Liver (tissue), 3 donors: ENCODE measurements at regions not wholly inside any gene's neighbourhood (a gene's known extent, or its start where the extent isn't known, plus 50 kb on each side); places are given as distances from the start of the nearest gene placed in this dataset.

ENCODE experiments used
- HNF4A ChIP-seq, 2 donors: conservative IDR thresholded peaks; 2 replicates each; pipeline ENCODE4 v1.6.1; 2016; ENCODE audit warnings: antibody characterized with exemption in 2 of 2, mild to moderate bottlenecking in 2 of 2
- JUND ChIP-seq, 2 donors: IDR thresholded peaks; 2 replicates each; pipeline ENCODE4 v1.6.1; 2016; ENCODE audit warnings: antibody characterized with exemption in 2 of 2
- RAD21 ChIP-seq, 2 donors: IDR thresholded peaks; 2 replicates each; pipeline ENCODE4 v1.6.1; 2016; ENCODE audit warnings: antibody characterized with exemption in 2 of 2, mild to moderate bottlenecking in 2 of 2
- RXRA ChIP-seq, 2 donors: IDR thresholded peaks; 2 replicates each; pipeline ENCODE4 v1.6.1; 2017 to 2018; ENCODE audit warnings: antibody characterized with exemption in 2 of 2, mild to moderate bottlenecking in 1 of 2
- SP1 ChIP-seq: IDR thresholded peaks from 2 replicates; pipeline ENCODE4 v1.6.1; 2018; ENCODE audit warnings: antibody characterized with exemption, mild to moderate bottlenecking
- TAF1 ChIP-seq: conservative IDR thresholded peaks from 2 replicates; pipeline ENCODE4 v1.6.1; 2016; ENCODE audit warnings: antibody characterized with exemption, mild to moderate bottlenecking
- TF ChIP-seq, protein P1 (sequence below): fragments of 150-350 bp; IDR thresholded peaks from 2 replicates; pipeline ENCODE4 v1.5.1; 2017; ENCODE audit warnings: improper control_type of control experiment, low read depth, low read length; ENCODE audit not compliant: missing input control
- TF ChIP-seq, protein P2 (sequence below): IDR thresholded peaks from 2 replicates; pipeline ENCODE4 v1.6.1; 2016; ENCODE audit warnings: antibody characterized with exemption
- TF ChIP-seq, protein P3 (sequence below): IDR thresholded peaks from 2 replicates; pipeline ENCODE4 v1.6.1; 2016; ENCODE audit warnings: antibody characterized with exemption, mild to moderate bottlenecking
- TF ChIP-seq, protein P4 (sequence below): IDR thresholded peaks from 2 replicates; pipeline ENCODE4 v1.6.1; 2016; ENCODE audit warnings: antibody characterized with exemption
- TF ChIP-seq, protein P5 (sequence below): IDR thresholded peaks from 2 replicates; pipeline ENCODE4 v1.6.1; 2016; ENCODE audit warnings: antibody characterized with exemption
- donor health status: healthy.
- donor health status: healthy.

DNA sequence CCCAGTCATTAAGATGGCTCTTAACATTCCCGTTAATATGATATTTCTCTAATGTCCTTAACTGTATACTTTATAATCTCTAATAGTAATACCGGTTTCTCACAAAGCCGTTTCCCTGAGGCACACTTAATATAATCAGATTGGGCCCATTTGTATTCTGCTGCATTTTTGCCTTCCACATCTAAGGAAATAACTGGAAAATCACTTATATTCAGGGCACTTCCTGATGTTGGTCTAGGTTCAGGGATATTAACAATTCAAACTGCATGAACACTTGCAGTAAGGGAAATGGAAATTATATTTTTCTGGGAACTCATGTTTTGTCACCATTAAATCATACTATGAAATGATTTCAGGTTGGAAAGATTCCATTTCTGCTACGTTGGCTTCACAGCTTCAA, 119.8 kb downstream of the TPR start:
- TF ChIP-seq, protein P1, sequence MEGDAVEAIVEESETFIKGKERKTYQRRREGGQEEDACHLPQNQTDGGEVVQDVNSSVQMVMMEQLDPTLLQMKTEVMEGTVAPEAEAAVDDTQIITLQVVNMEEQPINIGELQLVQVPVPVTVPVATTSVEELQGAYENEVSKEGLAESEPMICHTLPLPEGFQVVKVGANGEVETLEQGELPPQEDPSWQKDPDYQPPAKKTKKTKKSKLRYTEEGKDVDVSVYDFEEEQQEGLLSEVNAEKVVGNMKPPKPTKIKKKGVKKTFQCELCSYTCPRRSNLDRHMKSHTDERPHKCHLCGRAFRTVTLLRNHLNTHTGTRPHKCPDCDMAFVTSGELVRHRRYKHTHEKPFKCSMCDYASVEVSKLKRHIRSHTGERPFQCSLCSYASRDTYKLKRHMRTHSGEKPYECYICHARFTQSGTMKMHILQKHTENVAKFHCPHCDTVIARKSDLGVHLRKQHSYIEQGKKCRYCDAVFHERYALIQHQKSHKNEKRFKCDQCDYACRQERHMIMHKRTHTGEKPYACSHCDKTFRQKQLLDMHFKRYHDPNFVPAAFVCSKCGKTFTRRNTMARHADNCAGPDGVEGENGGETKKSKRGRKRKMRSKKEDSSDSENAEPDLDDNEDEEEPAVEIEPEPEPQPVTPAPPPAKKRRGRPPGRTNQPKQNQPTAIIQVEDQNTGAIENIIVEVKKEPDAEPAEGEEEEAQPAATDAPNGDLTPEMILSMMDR, result no peak
- no peak for TF ChIP-seq JUND (IDR thresholded peaks at IDR 0.05)
- TF ChIP-seq TAF1, result no peak
- TF ChIP-seq SP1, result no peak
- TF ChIP-seq RAD21 (IDR thresholded peaks at IDR 0.05), result no peak
- no peak for TF ChIP-seq RXRA (IDR thresholded peaks at IDR 0.05)
- TF ChIP-seq, protein P2, sequence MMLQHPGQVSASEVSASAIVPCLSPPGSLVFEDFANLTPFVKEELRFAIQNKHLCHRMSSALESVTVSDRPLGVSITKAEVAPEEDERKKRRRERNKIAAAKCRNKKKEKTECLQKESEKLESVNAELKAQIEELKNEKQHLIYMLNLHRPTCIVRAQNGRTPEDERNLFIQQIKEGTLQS, result no peak
- no peak for TF ChIP-seq HNF4A (conservative IDR thresholded peaks at IDR 0.05)
- TF ChIP-seq, protein P3, sequence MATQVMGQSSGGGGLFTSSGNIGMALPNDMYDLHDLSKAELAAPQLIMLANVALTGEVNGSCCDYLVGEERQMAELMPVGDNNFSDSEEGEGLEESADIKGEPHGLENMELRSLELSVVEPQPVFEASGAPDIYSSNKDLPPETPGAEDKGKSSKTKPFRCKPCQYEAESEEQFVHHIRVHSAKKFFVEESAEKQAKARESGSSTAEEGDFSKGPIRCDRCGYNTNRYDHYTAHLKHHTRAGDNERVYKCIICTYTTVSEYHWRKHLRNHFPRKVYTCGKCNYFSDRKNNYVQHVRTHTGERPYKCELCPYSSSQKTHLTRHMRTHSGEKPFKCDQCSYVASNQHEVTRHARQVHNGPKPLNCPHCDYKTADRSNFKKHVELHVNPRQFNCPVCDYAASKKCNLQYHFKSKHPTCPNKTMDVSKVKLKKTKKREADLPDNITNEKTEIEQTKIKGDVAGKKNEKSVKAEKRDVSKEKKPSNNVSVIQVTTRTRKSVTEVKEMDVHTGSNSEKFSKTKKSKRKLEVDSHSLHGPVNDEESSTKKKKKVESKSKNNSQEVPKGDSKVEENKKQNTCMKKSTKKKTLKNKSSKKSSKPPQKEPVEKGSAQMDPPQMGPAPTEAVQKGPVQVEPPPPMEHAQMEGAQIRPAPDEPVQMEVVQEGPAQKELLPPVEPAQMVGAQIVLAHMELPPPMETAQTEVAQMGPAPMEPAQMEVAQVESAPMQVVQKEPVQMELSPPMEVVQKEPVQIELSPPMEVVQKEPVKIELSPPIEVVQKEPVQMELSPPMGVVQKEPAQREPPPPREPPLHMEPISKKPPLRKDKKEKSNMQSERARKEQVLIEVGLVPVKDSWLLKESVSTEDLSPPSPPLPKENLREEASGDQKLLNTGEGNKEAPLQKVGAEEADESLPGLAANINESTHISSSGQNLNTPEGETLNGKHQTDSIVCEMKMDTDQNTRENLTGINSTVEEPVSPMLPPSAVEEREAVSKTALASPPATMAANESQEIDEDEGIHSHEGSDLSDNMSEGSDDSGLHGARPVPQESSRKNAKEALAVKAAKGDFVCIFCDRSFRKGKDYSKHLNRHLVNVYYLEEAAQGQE, result no peak
- TF ChIP-seq, protein P4, sequence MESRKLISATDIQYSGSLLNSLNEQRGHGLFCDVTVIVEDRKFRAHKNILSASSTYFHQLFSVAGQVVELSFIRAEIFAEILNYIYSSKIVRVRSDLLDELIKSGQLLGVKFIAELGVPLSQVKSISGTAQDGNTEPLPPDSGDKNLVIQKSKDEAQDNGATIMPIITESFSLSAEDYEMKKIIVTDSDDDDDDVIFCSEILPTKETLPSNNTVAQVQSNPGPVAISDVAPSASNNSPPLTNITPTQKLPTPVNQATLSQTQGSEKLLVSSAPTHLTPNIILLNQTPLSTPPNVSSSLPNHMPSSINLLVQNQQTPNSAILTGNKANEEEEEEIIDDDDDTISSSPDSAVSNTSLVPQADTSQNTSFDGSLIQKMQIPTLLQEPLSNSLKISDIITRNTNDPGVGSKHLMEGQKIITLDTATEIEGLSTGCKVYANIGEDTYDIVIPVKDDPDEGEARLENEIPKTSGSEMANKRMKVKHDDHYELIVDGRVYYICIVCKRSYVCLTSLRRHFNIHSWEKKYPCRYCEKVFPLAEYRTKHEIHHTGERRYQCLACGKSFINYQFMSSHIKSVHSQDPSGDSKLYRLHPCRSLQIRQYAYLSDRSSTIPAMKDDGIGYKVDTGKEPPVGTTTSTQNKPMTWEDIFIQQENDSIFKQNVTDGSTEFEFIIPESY, result no peak
- TF ChIP-seq, protein P5, sequence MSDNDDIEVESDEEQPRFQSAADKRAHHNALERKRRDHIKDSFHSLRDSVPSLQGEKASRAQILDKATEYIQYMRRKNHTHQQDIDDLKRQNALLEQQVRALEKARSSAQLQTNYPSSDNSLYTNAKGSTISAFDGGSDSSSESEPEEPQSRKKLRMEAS, result no peak
